ENCODE measurements at regions not wholly inside any gene's neighbourhood (a gene's known extent, or its start where the extent isn't known, plus 50 kb on each side); places are given as distances from the start of the nearest gene placed in this dataset.

- peaks cover 20 to 24% of the 10 kb centered on the region in 2 donors for H3K4me1 ChIP-seq (ENCODE audit: control insufficient read depth in 1 of 2, insufficient read depth in 2 of 2, low read length in 2 of 2)
- no peak overlapping the region for H3K9ac ChIP-seq (ENCODE audit: low read depth in 1 of 2, low read length in 2 of 2)
- H3K36me3 ChIP-seq (ENCODE audit: control insufficient read depth in 1 of 2, insufficient read depth in 2 of 2, low read length in 2 of 2), result peaks cover 0 to 4% of the 10 kb centered on the region in 2 donors
- H3K27me3 ChIP-seq (ENCODE audit: control insufficient read depth in 1 of 2, insufficient read depth in 2 of 2, low read length in 2 of 2), result no peaks in the 10 kb centered on the region
- peaks cover 5 to 7% of the 10 kb centered on the region in 2 donors for H3K9me3 ChIP-seq (ENCODE audit: control insufficient read depth in 1 of 2, low read length in 2 of 2)
- no peak overlapping the region for H3K4me3 ChIP-seq (ENCODE audit: low read depth in 1 of 2, low read length in 2 of 2)
- no peak overlapping the region for H3K27ac ChIP-seq (ENCODE audit: low read depth, low read length)
Observed at GRCh38 chr2:43019536-43020183, 206.7 kb downstream of the ZFP36L2 start.

- H3K9me3 ChIP-seq (ENCODE audit: control insufficient read depth in 1 of 2, low read length in 2 of 2), result peaks cover 5 to 7% of the 10 kb centered on the region in 2 donors
- H3K36me3 ChIP-seq (ENCODE audit: control insufficient read depth in 1 of 2, insufficient read depth in 2 of 2, low read length in 2 of 2), result peaks cover 0 to 4% of the 10 kb centered on the region in 2 donors
- no peaks in the 10 kb centered on the region for H3K27me3 ChIP-seq (ENCODE audit: control insufficient read depth in 1 of 2, insufficient read depth in 2 of 2, low read length in 2 of 2)
Observed at GRCh38 chr2:43019025-43019367, 207.4 kb downstream of the ZFP36L2 start.

GRCh38 chr2:43018179-43019024 is 208.0 kb downstream of the ZFP36L2 start:
- H3K27me3 ChIP-seq (ENCODE audit: control insufficient read depth in 1 of 2, insufficient read depth in 2 of 2, low read length in 2 of 2), result no peaks in the 10 kb centered on the region
- H3K9me3 ChIP-seq (ENCODE audit: control insufficient read depth in 1 of 2, low read length in 2 of 2), result peaks cover 5 to 7% of the 10 kb centered on the region in 2 donors
- no peak overlapping the region for H3K4me3 ChIP-seq (ENCODE audit: low read depth in 1 of 2, low read length in 2 of 2)
- no peak overlapping the region for H3K9ac ChIP-seq (ENCODE audit: low read depth in 1 of 2, low read length in 2 of 2)
- H3K4me1 ChIP-seq (ENCODE audit: control insufficient read depth in 1 of 2, insufficient read depth in 2 of 2, low read length in 2 of 2), result peaks cover 15 to 23% of the 10 kb centered on the region in 2 donors
- H3K27ac ChIP-seq (ENCODE audit: low read depth, low read length), result no peak overlapping the region
- peaks cover 0 to 4% of the 10 kb centered on the region in 2 donors for H3K36me3 ChIP-seq (ENCODE audit: control insufficient read depth in 1 of 2, insufficient read depth in 2 of 2, low read length in 2 of 2)

More at GRCh38 chr2:43019025-43019367, 207.4 kb downstream of the ZFP36L2 start:
- Histone ChIP-seq H3K27ac (ENCODE audit: low read depth, low read length) (no peak overlapping the region), H3K4me1 (ENCODE audit: control insufficient read depth in 1 of 2, insufficient read depth in 2 of 2, low read length in 2 of 2) (peaks cover 18 to 21% of the 10 kb centered on the region in 2 donors), H3K9ac (ENCODE audit: low read depth in 1 of 2, low read length in 2 of 2) (no peak overlapping the region), H3K4me3 (ENCODE audit: low read depth in 1 of 2, low read length in 2 of 2) (no peak overlapping the region)

GRCh38 chr2:43013821-43014345 is 212.5 kb downstream of the ZFP36L2 start:
- Histone ChIP-seq H3K4me3 (ENCODE audit: low read depth in 1 of 2, low read length in 2 of 2) (no peak overlapping the region), H3K9ac (ENCODE audit: low read depth in 1 of 2, low read length in 2 of 2) (no peak overlapping the region), H3K36me3 (ENCODE audit: control insufficient read depth in 1 of 2, insufficient read depth in 2 of 2, low read length in 2 of 2) (no peaks in the 10 kb centered on the region), H3K9me3 (ENCODE audit: control insufficient read depth in 1 of 2, low read length in 2 of 2) (no peaks in the 10 kb centered on the region), H3K27ac (ENCODE audit: low read depth, low read length) (no peak overlapping the region), H3K4me1 (ENCODE audit: control insufficient read depth in 1 of 2, insufficient read depth in 2 of 2, low read length in 2 of 2) (peaks cover 24 to 27% of the 10 kb centered on the region in 2 donors), H3K27me3 (ENCODE audit: control insufficient read depth in 1 of 2, insufficient read depth in 2 of 2, low read length in 2 of 2) (no peaks in the 10 kb centered on the region)

GRCh38 chr2:43012966-43013365 is 213.4 kb downstream of the ZFP36L2 start:
- Histone ChIP-seq H3K27me3 (ENCODE audit: control insufficient read depth in 1 of 2, insufficient read depth in 2 of 2, low read length in 2 of 2) (no peaks in the 10 kb centered on the region), H3K27ac (ENCODE audit: low read depth, low read length) (no peak overlapping the region), H3K4me3 (ENCODE audit: low read depth in 1 of 2, low read length in 2 of 2) (no peak overlapping the region), H3K9ac (ENCODE audit: low read depth in 1 of 2, low read length in 2 of 2) (no peak overlapping the region), H3K36me3 (ENCODE audit: control insufficient read depth in 1 of 2, insufficient read depth in 2 of 2, low read length in 2 of 2) (no peaks in the 10 kb centered on the region), H3K9me3 (ENCODE audit: control insufficient read depth in 1 of 2, low read length in 2 of 2) (peaks cover 0 to 2% of the 10 kb centered on the region in 2 donors), H3K4me1 (ENCODE audit: control insufficient read depth in 1 of 2, insufficient read depth in 2 of 2, low read length in 2 of 2) (peaks cover 15 to 19% of the 10 kb centered on the region in 2 donors)

DNA sequence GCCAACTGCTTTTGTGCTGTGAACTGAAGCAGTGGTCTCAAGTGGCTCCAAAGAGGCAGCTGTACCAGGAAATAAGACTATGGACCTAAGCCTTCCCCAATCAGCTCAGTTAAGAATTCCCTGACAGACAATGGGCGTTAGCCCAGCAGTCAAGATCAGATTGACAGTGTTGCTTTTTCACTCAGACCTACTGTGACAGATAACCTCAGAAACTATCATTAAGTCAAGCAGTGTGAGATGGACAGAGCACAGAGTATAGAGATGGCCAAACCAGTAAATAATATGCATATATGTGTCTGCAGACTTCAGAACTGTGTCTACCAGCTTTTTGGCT is 215.3 kb downstream of the ZFP36L2 start:
- H3K9ac ChIP-seq (ENCODE audit: low read depth in 1 of 2, low read length in 2 of 2), result no peak overlapping the region
- no peak overlapping the region for H3K27ac ChIP-seq (ENCODE audit: low read depth, low read length)
- no peaks in the 10 kb centered on the region for H3K27me3 ChIP-seq (ENCODE audit: control insufficient read depth in 1 of 2, insufficient read depth in 2 of 2, low read length in 2 of 2)
- peaks cover 17 to 30% of the 10 kb centered on the region in 2 donors for H3K4me1 ChIP-seq (ENCODE audit: control insufficient read depth in 1 of 2, insufficient read depth in 2 of 2, low read length in 2 of 2)
- H3K4me3 ChIP-seq (ENCODE audit: low read depth in 1 of 2, low read length in 2 of 2), result no peak overlapping the region
- peaks cover 0 to 5% of the 10 kb centered on the region in 2 donors for H3K9me3 ChIP-seq (ENCODE audit: control insufficient read depth in 1 of 2, low read length in 2 of 2)
- no peaks in the 10 kb centered on the region for H3K36me3 ChIP-seq (ENCODE audit: control insufficient read depth in 1 of 2, insufficient read depth in 2 of 2, low read length in 2 of 2)

- no peaks in the 10 kb centered on the region for H3K36me3 ChIP-seq (ENCODE audit: control insufficient read depth in 1 of 2, insufficient read depth in 2 of 2, low read length in 2 of 2)
- no peak overlapping the region for H3K4me3 ChIP-seq (ENCODE audit: low read depth in 1 of 2, low read length in 2 of 2)
- H3K9me3 ChIP-seq (ENCODE audit: control insufficient read depth in 1 of 2, low read length in 2 of 2), result peaks cover 0 to 5% of the 10 kb centered on the region in 2 donors
- peaks cover 23 to 35% of the 10 kb centered on the region in 2 donors for H3K4me1 ChIP-seq (ENCODE audit: control insufficient read depth in 1 of 2, insufficient read depth in 2 of 2, low read length in 2 of 2)
- no peaks in the 10 kb centered on the region for H3K27me3 ChIP-seq (ENCODE audit: control insufficient read depth in 1 of 2, insufficient read depth in 2 of 2, low read length in 2 of 2)
- no peak overlapping the region for H3K27ac ChIP-seq (ENCODE audit: low read depth, low read length)
- H3K9ac ChIP-seq (ENCODE audit: low read depth in 1 of 2, low read length in 2 of 2), result no peak overlapping the region
Observed at GRCh38 chr2:43010438-43011157, 215.8 kb downstream of the ZFP36L2 start.

GRCh38 chr2:43009448-43009847 is 217.0 kb downstream of the ZFP36L2 start:
- peaks cover 0 to 5% of the 10 kb centered on the region in 2 donors for H3K9me3 ChIP-seq (ENCODE audit: control insufficient read depth in 1 of 2, low read length in 2 of 2)
- H3K9ac ChIP-seq (ENCODE audit: low read depth in 1 of 2, low read length in 2 of 2), result no peak overlapping the region
- H3K27ac ChIP-seq (ENCODE audit: low read depth, low read length), result no peak overlapping the region
- H3K4me3 ChIP-seq (ENCODE audit: low read depth in 1 of 2, low read length in 2 of 2), result no peak overlapping the region
- no peaks in the 10 kb centered on the region for H3K36me3 ChIP-seq (ENCODE audit: control insufficient read depth in 1 of 2, insufficient read depth in 2 of 2, low read length in 2 of 2)
- no peaks in the 10 kb centered on the region for H3K27me3 ChIP-seq (ENCODE audit: control insufficient read depth in 1 of 2, insufficient read depth in 2 of 2, low read length in 2 of 2)
- H3K4me1 ChIP-seq (ENCODE audit: control insufficient read depth in 1 of 2, insufficient read depth in 2 of 2, low read length in 2 of 2), result peaks cover 33 to 44% of the 10 kb centered on the region in 2 donors

DNA sequence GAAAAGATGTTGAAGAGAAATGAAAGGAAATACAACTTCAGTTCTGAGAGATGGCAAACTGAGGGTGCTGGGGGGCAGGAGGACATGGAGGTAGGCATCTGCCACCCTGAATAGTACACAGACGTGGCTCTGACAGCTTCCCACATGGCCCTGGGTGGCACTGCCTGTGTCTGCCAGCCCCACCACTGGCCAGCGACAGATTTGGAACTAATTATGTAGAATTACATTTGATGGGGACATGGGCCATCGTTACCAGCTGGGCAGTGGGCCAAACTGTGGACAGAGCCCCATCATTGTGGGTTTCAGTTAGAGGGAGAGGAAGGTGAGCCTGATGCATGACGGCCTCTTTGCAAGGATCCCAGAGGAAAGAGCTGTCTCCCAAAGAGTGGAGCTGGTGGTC is 216.0 kb upstream of the HAAO start:
- Histone ChIP-seq H3K9me3 (ENCODE audit: control insufficient read depth in 1 of 2, low read length in 2 of 2) (peaks cover 0 to 5% of the 10 kb centered on the region in 2 donors), H3K4me1 (ENCODE audit: control insufficient read depth in 1 of 2, insufficient read depth in 2 of 2, low read length in 2 of 2) (peaks cover 35 to 46% of the 10 kb centered on the region in 2 donors), H3K9ac (ENCODE audit: low read depth in 1 of 2, low read length in 2 of 2) (no peak overlapping the region), H3K27ac (ENCODE audit: low read depth, low read length) (no peak overlapping the region), H3K4me3 (ENCODE audit: low read depth in 1 of 2, low read length in 2 of 2) (no peak overlapping the region), H3K27me3 (ENCODE audit: control insufficient read depth in 1 of 2, insufficient read depth in 2 of 2, low read length in 2 of 2) (no peaks in the 10 kb centered on the region), H3K36me3 (ENCODE audit: control insufficient read depth in 1 of 2, insufficient read depth in 2 of 2, low read length in 2 of 2) (no peaks in the 10 kb centered on the region)

DNA sequence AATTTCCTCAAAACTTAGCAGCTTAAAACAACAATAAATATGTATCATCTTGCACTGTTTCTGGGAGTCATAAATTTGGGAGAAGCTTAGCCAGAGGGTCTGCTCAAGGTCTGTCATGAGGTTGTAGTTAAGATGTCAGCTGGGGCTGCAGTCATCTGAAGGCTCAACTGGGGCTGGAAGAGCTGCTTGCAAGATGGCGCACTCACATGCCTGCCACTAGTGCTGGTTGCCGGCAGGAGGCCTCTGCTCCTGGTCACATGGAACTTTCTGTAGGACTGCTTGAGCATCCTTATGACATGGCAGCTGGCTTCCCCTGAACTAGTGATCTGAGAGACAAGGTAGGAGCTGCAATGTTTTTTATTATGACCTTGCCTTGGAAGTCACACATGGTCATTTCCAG is 215.5 kb upstream of the HAAO start:
- Histone ChIP-seq H3K27me3 (ENCODE audit: control insufficient read depth in 1 of 2, insufficient read depth in 2 of 2, low read length in 2 of 2) (no peaks in the 10 kb centered on the region), H3K9ac (ENCODE audit: low read depth in 1 of 2, low read length in 2 of 2) (no peak overlapping the region), H3K27ac (ENCODE audit: low read depth, low read length) (no peak overlapping the region), H3K36me3 (ENCODE audit: control insufficient read depth in 1 of 2, insufficient read depth in 2 of 2, low read length in 2 of 2) (no peaks in the 10 kb centered on the region), H3K9me3 (ENCODE audit: control insufficient read depth in 1 of 2, low read length in 2 of 2) (peaks cover 0 to 5% of the 10 kb centered on the region in 2 donors), H3K4me1 (ENCODE audit: control insufficient read depth in 1 of 2, insufficient read depth in 2 of 2, low read length in 2 of 2) (peaks cover 35 to 48% of the 10 kb centered on the region in 2 donors), H3K4me3 (ENCODE audit: low read depth in 1 of 2, low read length in 2 of 2) (no peak overlapping the region)
